Fibroblast of the aortic adventitia (primary cell): ENCODE measurements at regions not wholly inside any gene's neighbourhood (a gene's known extent, or its start where the extent isn't known, plus 50 kb on each side); places are given as distances from the start of the nearest gene placed in this dataset.

ENCODE experiments used
- DNase-seq: peaks from one replicate; pipeline ENCODE4 v3.0.0-alpha.2; 2010; ENCODE audit warnings: low read depth
- H3K4me3 ChIP-seq: 2 replicates; pipeline ENCODE4 v1.5.1; 2011; ENCODE audit warnings: low read depth, mild to moderate bottlenecking, control low read depth, low read length, moderate library complexity
- CTCF ChIP-seq: IDR thresholded peaks from 2 replicates; pipeline ENCODE4 v1.5.1; 2011; ENCODE audit warnings: mild to moderate bottlenecking, low read length, control low read depth, inconsistent platforms; ENCODE audit not compliant: insufficient read depth

DNA sequence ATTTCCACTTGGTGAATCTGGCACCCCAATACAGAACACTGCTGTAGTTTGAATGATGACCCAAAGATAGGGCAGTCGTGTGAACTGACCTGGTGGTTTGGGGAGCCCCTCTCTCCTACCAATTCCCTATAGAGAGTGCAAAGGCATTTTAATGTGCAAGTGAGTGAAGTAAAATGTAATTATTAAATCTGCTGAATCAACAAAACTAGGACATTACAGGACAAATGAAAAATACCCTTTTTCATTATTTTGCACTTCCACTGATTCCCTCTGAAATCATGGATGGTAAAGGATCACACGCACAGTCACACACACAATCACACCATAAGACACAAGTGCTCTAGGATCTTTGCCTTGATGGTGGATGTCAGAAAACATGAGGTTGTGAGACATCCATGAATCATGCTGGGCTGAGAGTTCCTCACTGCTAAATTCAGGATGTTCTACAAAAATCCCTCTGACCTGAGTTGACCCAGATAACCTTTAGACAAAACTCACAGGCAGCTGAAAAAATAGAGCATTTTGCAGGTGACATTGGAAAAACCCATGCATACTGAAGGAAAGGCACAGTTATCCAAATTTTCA, 197.4 kb downstream of the FBXO15 start:
- H3K4me3 ChIP-seq, result no peak overlapping the region
- DNase-seq, result no peak
- no peak for TF ChIP-seq CTCF

DNA sequence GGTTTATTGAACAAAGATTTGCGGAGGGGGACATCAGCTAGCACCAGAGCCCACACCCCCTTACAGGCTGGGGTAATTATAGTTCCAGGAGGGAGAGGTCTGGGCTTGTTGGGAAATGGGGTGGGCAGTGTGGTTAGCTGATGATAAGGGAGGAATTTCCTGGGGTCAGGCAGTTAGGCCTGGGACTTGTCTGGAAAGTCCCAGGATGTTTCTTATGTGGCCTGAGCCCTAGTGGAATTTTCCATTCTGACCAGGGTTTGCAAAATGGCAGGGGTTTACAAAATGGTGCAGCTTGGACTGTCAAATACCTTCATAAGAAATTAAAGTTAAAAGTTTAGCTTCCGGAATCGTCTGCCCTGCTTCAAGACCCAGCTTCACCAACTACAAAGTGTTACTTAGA, 199.1 kb downstream of the FBXO15 start:
- DNase-seq, result peak; percentile 55
- TF ChIP-seq CTCF, result no peak
- no peak overlapping the region for H3K4me3 ChIP-seq

- no peak overlapping the region for H3K4me3 ChIP-seq
- DNase-seq, result no peak
- no peak for TF ChIP-seq CTCF
These were observed 199.6 kb downstream of the FBXO15 start for GRCh38 chr18:73948084-73948483.

GRCh38 chr18:73947180-73947921, 200.3 kb downstream of the FBXO15 start:
- H3K4me3 ChIP-seq, result no peak overlapping the region
- no peak for DNase-seq

GRCh38 chr18:73945130-73945792, 202.4 kb downstream of the FBXO15 start:
- no peak overlapping the region for H3K4me3 ChIP-seq
- TF ChIP-seq CTCF, result no peak
- DNase-seq, result peak; percentile 22

More at GRCh38 chr18:73947180-73947921, 200.3 kb downstream of the FBXO15 start:
- no peak for TF ChIP-seq CTCF

DNA sequence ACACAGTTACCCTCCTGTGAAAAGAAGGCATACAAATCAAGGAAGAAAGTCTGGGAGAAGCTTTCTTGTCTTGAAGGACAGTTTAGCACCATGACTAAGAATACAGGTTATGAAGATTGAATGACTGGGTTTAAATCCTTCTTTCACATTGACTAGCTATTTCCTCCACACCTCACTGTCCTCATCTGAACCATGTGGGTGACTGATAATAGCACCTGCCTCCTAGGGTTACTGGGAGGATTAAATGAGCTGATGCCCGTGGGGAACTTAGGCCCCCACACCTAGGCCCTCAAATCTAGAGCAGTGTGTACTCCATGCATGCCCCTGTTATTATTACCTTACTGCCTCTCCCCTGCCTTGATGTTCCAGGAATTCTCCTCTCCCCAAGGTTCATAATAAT, 202.9 kb downstream of the FBXO15 start:
- no peak for TF ChIP-seq CTCF

More for the DNA sequence above, 202.9 kb downstream of the FBXO15 start:
- no peak for DNase-seq
- no peak overlapping the region for H3K4me3 ChIP-seq
